ENCODE measurements at regions not wholly inside any gene's neighbourhood (a gene's known extent, or its start where the extent isn't known, plus 50 kb on each side); places are given as distances from the start of the nearest gene placed in this dataset.

- H3K9me2 ChIP-seq (replicated peaks; ENCODE audit: insufficient read depth, low read length), result no peaks in the 10 kb centered on the region
- no peaks in the 10 kb centered on the region for H3K4me1 ChIP-seq (ENCODE audit: low read length)
- H3K79me2 ChIP-seq (ENCODE audit: low read length), result no peaks in the 10 kb centered on the region
- no peaks in the 10 kb centered on the region for H4K20me1 ChIP-seq (ENCODE audit: insufficient read depth, low read length)
- no peaks in the 10 kb centered on the region for H3F3A ChIP-seq (ENCODE audit: insufficient read depth, low read length)
- DNase-seq, result no peak
- H3K4me3 ChIP-seq (ENCODE audit: low read length), result no peak overlapping the region
- no peak overlapping the region for H3K4me2 ChIP-seq (ENCODE audit: low read depth, low read length)
- H3K36me3 ChIP-seq (replicated peaks; ENCODE audit: insufficient read depth, low read length), result no peaks in the 10 kb centered on the region
- no peak overlapping the region for H3K9ac ChIP-seq (ENCODE audit: low read length)
- H2AFZ ChIP-seq (ENCODE audit: low read length), result no peak overlapping the region
- H3K27ac ChIP-seq (ENCODE audit: low read length), result no peak overlapping the region
- no peaks in the 10 kb centered on the region for H3K9me3 ChIP-seq (replicated peaks; ENCODE audit: insufficient read depth, low read length)
- no peak for TF ChIP-seq CTCF (IDR thresholded peaks at IDR 0.05; ENCODE audit: low read length)
- no peak for TF ChIP-seq EZH2phosphoT487 (IDR thresholded peaks at IDR 0.05; ENCODE audit: low read length)
- TF ChIP-seq EZH2 (optimal IDR thresholded peaks at IDR 0.05; ENCODE audit: low read depth, low read length), result no peak
- no peaks in the 10 kb centered on the region for H3K27me3 ChIP-seq (replicated peaks; ENCODE audit: insufficient read depth, low read length)
Observed at GRCh38 chr3:59270209-59270608, 220.4 kb upstream of the CFAP20DC start.

- Histone ChIP-seq H3K9me3 (replicated peaks; ENCODE audit: insufficient read depth, low read length) (no peaks in the 10 kb centered on the region), H3K4me3 (ENCODE audit: low read length) (no peak overlapping the region), H3K4me1 (ENCODE audit: low read length) (no peaks in the 10 kb centered on the region), H3K27ac (ENCODE audit: low read length) (no peak overlapping the region), H3K4me2 (ENCODE audit: low read depth, low read length) (no peak overlapping the region), H3K9ac (ENCODE audit: low read length) (no peak overlapping the region), H3F3A (ENCODE audit: insufficient read depth, low read length) (no peaks in the 10 kb centered on the region), H3K79me2 (ENCODE audit: low read length) (no peaks in the 10 kb centered on the region), H4K20me1 (ENCODE audit: insufficient read depth, low read length) (no peaks in the 10 kb centered on the region), H2AFZ (ENCODE audit: low read length) (no peak overlapping the region), H3K27me3 (replicated peaks; ENCODE audit: insufficient read depth, low read length) (no peaks in the 10 kb centered on the region), H3K36me3 (replicated peaks; ENCODE audit: insufficient read depth, low read length) (no peaks in the 10 kb centered on the region), H3K9me2 (replicated peaks; ENCODE audit: insufficient read depth, low read length) (no peaks in the 10 kb centered on the region)
- no peak for DNase-seq
- no peak for TF ChIP-seq EZH2phosphoT487 (IDR thresholded peaks at IDR 0.05; ENCODE audit: low read length)
- no peak for TF ChIP-seq EZH2 (optimal IDR thresholded peaks at IDR 0.05; ENCODE audit: low read depth, low read length)
- TF ChIP-seq CTCF (IDR thresholded peaks at IDR 0.05; ENCODE audit: low read length), result no peak
Observed at GRCh38 chr3:59268170-59268569, 218.3 kb upstream of the CFAP20DC start.

GRCh38 chr3:59267021-59267420 lies 217.2 kb upstream of the CFAP20DC start:
- TF ChIP-seq EZH2phosphoT487 (IDR thresholded peaks at IDR 0.05; ENCODE audit: low read length) (no peak), CTCF (IDR thresholded peaks at IDR 0.05; ENCODE audit: low read length) (no peak)
- no peak overlapping the region for H3K4me2 ChIP-seq (ENCODE audit: low read depth, low read length)
- no peaks in the 10 kb centered on the region for H3K36me3 ChIP-seq (replicated peaks; ENCODE audit: insufficient read depth, low read length)
- no peak overlapping the region for H3K27ac ChIP-seq (ENCODE audit: low read length)
- no peaks in the 10 kb centered on the region for H4K20me1 ChIP-seq (ENCODE audit: insufficient read depth, low read length)
- no peaks in the 10 kb centered on the region for H3K27me3 ChIP-seq (replicated peaks; ENCODE audit: insufficient read depth, low read length)
- no peaks in the 10 kb centered on the region for H3K9me3 ChIP-seq (replicated peaks; ENCODE audit: insufficient read depth, low read length)
- H3K79me2 ChIP-seq (ENCODE audit: low read length), result no peaks in the 10 kb centered on the region
- no peak overlapping the region for H3K9ac ChIP-seq (ENCODE audit: low read length)
- H3K4me3 ChIP-seq (ENCODE audit: low read length), result no peak overlapping the region
- H3F3A ChIP-seq (ENCODE audit: insufficient read depth, low read length), result no peaks in the 10 kb centered on the region
- no peaks in the 10 kb centered on the region for H3K9me2 ChIP-seq (replicated peaks; ENCODE audit: insufficient read depth, low read length)
- H3K4me1 ChIP-seq (ENCODE audit: low read length), result no peaks in the 10 kb centered on the region
- DNase-seq, result no peak
- H2AFZ ChIP-seq (ENCODE audit: low read length), result no peak overlapping the region

All from MM.1S (cell line).